MV-4-11 (cell line): ENCODE measurements at regions not wholly inside any gene's neighbourhood (a gene's known extent, or its start where the extent isn't known, plus 50 kb on each side); places are given as distances from the start of the nearest gene placed in this dataset.
"Not testable (repeated sequence)": the region's sequence is repeated elsewhere in the genome, so short reads cannot be mapped to it uniquely, and the experiment has no call there.

Source experiments
- DNase-seq: peaks from one replicate; lab custom pipeline; 2025; lab: John Stamatoyannopoulos, UW

DNA sequence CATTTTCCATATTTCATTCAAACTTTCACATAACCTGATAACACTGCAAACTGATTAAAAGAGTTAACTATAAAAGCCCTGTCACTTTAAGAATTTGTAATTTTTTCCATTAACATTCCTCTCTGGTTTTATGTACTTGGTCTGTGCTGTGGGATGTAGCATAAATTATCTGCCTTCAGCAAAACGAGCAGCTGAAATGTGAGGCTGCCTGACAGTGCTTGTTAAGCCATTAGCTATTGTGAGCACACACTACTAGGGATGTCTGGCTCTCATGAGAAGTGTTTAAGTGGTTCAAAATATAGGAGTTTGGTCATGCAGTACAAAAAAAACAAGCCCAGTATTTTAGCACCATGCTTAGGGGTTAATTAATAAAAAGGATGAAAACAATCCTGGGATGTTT is 63.0 kb downstream of the HOXA1 start:
- no peak for DNase-seq

DNA sequence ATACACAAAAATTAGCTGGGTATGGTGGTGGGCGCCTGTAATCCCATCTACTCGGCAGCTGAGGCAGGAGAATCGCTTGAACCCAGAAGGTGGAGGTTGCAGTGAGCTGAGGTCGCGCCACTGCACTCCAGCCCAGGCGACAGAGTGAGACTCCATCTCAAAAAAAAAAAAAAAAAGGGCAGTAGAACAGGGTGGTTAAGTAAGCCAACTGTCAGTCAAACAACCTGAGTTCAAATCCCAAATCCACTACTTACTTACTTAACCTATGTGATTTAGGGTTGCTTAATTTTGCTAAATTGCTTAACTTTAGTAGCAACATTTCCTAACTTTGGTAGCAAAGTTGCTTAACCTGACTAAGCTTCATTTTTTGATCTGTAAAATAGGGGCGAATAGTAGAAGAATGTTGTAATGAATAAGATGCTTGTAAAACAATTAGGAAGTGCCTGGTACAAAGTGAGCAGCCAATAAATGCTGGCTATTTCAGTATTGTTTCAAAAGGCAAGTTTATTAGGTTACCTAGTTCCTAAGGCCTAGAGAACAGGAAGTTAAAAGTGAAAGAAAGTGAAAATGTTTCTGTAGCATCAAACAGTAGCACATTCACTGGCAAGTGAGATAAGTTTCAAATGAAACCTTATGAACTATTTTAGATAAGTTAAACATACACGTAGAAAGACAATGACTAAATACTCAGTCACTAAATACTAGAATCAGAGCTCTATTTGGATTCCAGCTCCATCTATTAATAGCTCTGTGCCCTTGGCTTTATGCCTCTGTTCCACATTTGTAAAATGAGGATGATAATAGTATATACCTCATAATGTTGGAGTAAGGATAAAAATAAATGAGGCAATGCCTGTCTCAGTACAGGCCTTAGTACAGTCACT is 64.3 kb downstream of the HOXA1 start:
- peak; percentile 78 for DNase-seq

DNA sequence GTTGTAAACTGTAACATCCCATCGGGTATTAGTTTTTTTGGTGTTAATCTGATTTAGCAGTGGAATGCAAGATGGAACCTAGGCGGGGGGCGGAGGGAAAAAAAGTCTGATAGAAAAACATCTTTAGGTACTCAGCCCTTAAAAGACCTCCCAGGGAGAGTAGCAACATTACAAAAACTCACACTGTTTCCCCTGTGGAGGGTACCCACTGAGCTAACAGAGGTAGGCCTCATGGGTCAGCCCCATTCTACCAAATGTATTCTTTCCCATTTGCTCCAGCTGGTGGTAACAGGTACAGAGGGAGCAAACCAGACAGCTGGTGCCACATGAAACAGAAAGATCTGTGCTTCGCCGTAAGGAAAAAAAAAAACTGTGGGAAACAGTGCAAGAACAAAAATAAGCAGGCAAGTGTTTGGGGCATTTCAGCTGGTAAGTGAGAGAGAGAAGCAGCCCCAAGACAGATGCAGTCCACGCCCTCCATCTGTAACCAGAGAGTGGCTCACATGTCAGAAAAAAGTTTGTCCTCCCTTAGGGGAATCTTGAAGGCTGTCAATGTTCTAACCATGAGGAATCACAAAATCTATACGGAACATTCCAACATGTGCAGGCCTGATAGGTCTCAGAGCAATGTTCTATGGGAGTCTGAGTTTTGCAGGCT is 65.3 kb downstream of the HOXA1 start:
- DNase-seq, result no peak

DNA sequence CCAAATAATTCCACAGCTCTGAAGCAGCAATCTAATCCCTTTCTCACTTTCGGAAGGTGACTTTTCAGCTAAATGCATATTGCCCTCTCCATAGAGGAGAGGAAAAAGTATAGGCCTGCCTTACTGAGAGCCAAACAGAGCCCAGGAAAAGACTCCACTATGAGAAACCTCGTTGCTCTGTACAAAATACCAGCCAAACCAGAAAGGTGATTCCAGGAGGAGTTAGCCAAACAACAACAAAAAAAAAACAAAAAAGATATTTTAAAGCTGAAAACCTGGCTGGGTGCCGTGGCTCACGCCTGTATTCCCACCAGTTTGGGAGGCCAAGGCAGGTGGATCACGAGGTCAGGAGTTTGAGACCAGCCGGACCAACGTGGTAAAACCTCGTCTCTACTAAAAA is 70.5 kb downstream of the HOXA1 start:
- no peak for DNase-seq

DNA sequence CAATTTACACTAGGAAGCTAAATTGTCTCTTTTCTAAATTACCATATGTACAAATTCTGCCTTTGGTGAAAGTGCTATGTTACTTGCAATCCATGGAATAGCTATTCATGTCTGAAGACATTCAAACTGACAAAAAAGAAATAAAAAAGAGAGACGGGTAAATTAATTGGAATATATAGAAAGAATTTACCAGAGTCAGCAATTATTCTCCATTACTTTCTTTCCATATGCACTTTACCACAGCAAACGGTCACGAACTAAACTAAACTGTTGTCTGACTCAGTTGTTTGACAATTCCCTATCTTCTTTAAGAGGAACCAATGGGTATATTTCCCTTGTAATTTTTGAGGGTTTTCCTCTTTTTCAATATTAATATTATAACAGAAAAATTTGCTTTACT is 85.7 kb downstream of the HOXA1 start:
- DNase-seq, result no peak

DNA sequence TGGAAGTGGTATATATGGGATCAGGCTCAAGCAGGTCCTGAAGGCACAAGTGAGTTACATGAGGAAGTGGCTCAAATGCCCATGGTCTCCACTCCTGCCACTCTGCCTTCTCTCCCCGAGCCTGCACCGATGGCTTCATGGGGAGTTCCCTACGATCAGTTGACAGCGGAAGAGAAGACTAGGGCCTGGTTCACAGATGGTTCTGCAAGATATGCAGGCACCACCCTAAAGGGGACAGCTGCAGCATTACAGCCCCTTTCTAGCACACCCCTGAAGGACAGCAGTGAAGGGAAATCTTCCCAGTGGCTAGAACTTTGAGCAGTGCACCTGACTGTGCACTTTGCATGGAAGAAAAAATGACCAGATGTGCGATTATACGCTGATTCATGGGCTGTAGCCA is 95.3 kb downstream of the HOXA1 start:
- no peak for DNase-seq

DNA sequence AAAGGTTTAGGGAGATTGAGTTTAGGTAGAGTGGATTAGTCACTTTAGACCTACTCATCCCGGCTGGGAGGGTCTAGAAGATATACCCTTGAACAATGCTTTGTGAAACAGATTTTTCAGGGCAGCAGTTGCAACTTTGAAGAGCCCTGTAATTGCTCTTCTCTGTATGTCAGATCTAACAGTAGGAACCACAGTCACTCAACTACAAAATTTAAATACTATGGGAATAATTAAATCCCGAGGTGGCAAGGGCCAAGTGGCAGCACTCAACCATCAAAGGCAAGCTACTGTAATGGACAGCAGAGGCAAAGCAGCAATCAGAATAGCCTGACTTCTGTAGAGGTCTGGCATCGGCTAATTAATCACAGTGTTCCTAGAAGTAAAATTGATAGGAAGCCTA is 97.5 kb downstream of the HOXA1 start:
- DNase-seq, result not testable (repeated sequence)

DNA sequence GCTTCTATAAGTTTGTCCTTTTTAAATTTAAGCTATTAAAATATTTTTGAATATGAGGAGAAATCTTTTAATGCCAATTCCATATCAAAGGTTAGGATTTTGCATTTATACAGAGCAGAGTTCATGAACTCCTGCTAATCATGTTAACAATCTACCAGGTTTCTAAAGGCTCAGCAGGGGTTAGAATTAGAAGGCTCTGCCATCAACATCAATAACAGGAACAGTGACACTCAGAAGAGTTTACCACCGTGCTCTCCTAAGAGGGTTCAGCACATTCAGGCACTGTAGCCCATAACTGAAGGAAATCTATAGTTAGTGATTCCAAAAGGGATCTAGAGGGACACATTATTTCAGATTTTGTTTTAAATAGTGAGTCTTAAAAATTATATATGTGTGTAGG is 100.1 kb downstream of the HOXA1 start:
- DNase-seq, result no peak

DNA sequence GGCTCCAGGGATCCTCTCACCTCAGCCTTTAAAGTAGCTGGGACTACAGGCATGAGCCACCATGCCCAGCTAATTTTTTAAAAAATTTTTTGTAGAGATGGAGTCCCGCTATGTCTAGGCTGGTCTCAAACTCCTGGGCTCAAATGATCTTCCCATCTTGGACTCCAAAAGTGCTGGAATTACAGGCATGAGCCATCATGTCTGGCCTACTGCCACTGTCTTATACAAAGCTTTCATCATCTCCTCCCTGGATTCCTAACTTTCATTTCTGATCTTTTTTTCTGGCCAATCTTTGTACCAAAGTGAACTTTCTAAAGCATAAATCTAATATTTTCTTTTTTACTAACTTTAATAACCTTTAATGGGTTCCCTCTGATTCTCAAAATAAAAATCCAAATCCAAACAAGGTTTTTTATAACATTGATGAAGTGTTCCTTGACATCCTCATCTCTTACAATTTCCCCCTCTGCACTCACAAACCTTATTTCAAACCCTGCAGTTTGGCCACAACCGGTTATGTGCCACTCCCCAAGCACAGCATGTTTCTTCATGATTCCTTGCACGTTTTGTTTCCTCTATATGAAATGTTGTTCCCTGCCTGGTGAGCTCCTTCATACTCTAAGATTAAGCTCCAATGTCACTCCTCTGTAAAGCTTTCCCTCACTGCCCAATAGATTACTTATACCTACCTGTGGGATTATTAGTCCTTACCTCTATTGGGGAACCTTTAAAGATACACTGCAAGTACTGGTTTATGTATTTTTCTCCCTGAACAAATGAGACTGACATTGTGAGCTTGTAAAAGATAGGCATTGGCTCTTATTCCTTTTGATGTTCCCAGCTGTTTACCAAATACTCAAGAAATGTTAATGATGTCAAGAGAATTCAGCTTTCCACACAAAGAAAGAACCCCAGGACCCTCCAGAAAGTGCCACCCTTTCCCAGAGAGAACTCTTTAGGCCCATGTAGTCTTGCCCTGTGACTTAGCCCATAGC is 101.7 kb downstream of the HOXA1 start:
- DNase-seq, result no peak

DNA sequence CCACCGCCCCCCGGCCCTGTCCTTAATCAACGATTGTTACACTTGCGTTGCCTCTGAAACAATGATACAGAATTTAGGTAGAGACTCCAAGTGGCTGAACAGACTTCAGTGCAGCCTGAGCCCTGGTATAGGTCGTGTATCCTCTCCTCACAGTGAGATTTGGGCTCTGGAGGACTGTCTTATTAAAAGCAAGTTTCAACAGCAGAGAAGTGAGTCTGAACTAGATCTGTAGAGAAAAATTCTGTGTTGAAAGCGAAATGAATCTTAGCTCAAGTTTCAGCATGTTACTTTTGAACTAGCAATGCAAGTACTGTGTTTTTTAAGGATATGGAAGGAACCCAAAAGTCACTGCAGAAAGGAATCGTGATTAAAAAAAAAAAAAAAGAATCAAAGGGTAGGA is 103.1 kb downstream of the HOXA1 start:
- DNase-seq, result no peak

DNA sequence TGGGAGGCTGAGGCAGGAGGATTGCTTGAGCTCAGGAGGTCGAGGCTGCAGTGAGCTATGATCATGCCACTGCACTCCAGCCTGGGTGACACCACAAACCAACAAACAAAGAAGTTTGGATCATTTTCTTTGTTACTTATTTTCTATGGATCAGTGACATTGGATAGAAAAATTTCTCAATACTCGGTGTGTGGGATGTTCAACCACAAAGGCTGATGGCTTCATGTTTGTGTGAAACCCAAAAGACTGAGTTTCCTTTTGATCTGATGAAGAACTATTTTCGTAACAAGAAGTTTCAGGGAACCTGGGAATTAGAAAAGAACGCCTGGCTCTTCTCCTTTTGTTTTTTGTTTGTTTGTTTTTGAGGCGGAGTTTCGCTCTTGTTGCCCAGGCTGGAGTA is 104.0 kb downstream of the HOXA1 start:
- peak; percentile 70 for DNase-seq

DNA sequence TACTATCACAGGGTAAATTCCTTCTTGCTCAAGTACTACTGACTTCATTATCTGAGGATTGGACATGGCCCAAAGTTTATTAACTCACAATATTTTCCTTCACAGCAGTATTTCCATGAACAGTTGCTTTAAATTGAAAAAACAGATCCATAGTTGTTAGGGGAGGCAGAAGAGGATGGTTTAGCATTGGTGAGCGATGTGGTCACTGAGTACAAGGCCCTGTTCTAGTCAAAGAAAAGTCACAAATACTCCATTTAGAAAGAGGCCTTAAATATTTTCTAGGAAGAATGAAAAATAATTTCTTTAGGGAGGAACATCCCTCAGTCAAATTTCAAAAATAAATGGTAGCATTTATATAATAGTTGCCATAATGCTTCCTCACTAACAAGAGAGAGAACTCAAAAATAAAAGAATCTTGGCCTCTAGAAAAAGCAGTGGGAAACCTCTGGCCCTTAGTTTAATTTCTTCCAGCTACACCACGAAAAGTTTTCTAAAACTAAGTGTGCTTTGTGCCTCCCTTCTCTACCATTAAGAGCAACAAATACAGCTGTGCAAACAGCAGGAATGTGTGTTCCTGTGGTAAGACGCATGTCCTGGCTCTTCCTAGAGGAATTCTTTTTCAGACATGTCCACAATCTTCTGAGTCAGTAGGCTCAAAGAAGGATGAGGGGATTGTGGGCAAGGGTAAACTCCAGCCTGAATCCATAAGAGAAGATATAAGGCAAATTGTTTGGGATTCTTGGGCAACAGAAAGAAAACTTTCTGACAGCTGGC is 105.7 kb downstream of the HOXA1 start:
- DNase-seq, result no peak

DNA sequence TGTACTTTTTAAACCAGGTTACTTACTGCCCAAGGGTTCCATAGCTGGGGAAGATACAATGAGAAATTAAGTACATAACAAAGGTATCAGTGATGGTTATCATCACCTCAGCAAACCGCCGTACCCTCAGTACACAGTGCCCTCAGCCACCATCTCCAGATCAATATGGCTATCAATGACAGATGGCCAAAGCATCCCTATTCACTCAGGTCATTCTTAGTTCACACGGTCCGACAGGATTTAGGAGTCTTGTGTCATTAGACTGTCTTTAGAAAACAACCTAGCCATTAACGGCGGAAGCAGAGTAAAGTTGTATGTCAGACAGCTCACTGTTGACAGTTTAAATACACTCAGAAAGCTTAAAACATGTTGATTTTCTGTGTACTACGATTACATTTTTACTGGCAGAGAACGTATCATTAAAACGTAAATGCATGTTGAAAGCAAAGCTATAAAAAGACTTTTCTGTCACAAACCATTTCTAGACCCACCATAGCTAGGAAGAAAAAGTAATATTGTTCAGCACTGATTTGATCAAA is 106.9 kb downstream of the HOXA1 start:
- no peak for DNase-seq

DNA sequence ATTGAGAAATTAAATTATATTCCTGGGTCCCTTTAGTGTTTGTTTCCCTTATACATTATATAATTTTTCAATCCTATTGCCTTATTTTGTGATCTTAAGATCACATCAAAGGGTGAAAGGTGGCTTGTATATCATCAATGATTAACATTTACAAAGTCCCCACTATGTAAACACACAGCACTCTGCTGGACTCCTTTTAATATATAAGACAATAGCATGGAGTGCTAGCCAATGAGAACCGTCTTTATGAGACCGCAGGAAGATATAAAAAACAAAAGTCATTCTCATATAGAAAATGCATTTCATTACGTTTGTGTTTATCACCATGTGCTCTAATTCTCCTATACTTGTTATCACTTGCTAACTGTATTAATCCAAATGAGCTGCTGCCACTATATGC is 108.5 kb downstream of the HOXA1 start:
- no peak for DNase-seq

DNA sequence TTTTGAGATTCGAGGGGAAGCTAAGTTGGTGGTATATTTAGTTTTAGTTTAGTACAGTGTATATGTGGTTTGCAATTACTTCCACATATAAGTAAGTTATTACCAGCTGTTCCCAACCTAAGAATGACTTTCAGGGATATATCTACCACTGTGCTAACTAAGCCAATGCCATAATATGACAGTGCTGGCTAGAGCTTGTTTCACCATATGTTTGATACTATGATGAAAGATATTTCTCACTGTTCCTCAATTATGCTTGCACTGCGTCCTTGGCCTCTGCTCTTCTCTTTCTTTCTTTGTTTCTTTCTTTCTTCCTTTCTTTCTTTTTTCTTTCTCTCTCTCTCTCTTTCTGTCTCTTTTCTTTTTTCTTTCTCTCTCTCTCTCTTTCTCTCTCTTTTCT is 113.8 kb upstream of the SKAP2 start:
- peak; percentile 77 for DNase-seq

DNA sequence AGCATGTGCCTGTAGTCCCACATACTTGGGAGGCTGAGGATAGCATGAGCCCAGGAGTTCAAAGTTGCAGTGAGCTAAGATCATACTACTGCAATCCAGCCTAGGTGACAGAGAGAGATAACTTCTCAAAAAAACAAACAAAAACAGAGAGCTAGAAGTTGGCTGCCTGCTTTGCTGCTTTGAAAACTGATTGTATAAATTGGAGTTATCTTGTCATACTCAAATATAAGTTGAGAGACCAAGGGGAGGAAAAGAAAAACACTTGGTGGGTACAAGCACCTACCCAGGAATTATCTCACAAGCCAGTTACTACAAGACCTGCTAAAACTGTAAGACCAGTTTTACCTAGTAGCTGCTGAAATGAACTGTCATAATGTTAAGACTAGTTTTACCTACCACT is 112.5 kb upstream of the SKAP2 start:
- no peak for DNase-seq

DNA sequence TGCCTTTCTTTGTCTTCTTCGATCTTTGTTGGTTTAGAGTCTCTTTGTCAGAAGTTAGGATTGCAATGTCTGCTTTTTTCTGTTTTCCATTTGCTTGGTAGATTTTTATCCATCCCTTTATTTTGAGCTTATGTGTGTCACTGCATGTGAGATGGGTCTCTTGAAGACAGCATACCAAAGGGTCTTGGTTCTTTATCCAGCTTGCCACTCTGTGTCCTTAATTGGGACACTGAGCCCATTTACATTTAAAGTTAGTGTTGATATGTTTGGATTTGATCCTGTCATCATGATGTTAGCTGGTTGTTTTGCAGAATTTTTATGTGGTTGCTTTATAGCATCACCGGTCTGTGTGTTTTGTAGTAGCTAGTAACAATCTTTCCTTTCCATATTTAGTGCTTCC is 107.5 kb upstream of the SKAP2 start:
- not testable (repeated sequence) for DNase-seq

DNA sequence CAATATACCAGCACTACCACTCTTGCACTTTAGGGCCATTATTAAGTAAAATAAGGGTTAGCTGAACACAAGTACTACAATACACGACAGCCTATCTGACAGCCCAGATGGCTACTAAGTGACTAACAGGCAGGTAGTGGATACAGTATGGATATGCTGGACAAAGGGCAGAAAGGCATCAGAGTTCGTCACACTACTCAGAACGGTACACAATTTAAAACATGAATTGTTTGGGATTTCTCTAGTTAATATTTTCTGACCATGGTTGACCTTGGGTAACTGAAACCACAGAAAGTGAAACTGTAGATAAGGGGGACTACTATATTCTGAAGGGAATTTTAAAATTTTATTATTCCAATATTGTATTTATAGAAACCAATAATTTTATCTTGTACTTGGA is 101.3 kb upstream of the SKAP2 start:
- no peak for DNase-seq

DNA sequence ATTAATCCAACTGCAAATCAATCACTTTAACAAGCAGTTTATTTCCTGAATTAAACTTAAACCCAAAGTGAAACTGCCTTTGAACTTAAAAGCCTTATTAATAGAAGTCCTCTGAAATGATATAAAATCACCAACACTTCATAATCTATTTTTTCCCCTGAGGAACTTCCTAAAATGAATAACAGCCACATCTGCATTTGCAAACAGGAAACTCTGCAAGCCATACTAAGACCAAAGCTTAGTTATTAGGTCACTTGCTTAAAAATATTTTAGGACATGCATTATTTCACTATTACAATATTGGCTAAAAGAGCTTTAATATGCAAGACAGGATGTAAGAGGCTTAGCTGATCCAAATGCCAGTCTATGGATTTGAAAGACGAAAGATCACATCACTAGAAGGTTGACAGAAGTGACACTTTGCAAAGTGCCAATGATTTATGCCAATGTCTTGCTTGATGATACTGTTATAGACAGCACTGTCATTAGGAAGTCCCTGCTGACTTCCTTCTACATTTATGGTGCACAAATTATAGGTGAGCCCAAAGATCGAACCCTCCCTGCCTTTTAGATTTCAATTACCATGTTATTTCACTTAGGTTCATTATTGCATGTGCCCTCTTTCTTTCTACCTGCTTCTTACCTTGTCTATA is 99.9 kb upstream of the SKAP2 start:
- peak; percentile 44 for DNase-seq

DNA sequence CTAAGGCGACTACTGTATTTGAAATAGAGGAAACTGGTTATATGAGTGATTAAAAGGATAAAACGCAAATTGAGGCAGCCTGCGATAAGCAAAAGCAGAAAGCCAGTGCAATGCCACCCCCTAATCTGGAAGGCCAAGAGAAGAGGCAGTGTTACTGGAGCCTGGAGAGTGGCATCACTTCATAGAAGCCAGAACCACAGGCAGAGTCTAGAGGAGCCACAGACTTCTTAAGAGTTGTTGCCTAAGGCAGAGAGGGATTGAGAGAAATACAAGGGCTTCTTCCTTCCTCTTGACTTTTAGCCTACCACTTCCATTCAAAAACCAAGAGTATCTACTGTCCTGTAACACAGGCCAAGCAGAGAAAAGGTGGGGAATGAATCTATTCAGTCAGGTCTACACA is 94.9 kb upstream of the SKAP2 start:
- no peak for DNase-seq

DNA sequence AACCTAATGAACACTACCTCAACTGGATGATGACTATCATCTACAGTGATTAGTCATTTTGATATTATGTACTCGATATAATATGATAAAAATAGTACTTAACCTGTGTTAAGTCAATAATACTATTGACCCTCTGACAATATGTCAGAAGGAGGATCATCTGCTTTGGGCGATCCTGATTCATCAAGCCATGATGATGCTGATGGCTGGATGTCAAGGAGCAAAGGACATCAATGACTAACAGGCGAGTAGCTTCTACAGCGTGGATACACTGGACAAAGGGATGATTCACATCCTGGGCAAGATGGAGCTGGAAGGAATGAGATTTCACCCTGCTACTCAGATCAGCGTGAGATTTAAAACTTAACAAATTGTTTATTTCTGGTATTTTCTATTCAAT is 94.4 kb upstream of the SKAP2 start:
- no peak for DNase-seq
